NCI-H2171 treated with DMSO at 0.1 percent for 48 hours (cell line): ENCODE measurements at regions not wholly inside any gene's neighbourhood (a gene's known extent, or its start where the extent isn't known, plus 50 kb on each side); places are given as distances from the start of the nearest gene placed in this dataset.
"Not testable (repeated sequence)": the region's sequence is repeated elsewhere in the genome, so short reads cannot be mapped to it uniquely, and the experiment has no call there.

Experiments
- DNase-seq: peaks from one replicate; lab custom pipeline; 2025; lab: John Stamatoyannopoulos, UW

DNA sequence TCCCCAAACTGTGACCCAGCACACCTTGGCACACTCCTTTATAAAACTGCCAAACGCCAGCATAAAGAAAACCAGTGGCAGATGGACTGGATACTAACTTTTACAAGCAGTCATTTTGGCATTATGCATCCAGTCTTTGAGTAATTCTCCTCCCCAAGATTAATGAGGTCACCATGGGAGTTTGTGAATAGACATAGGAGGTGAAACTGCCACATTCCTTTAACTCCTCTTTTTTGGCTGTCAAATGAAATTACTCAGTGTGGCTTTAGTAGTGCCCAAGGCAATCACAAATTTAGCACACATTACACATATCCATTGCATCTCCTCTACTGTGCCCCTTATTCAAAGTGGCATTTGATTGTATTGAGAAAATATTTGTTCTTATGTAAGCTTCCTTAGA, 315.3 kb upstream of the FGF13 start:
- no peak for DNase-seq

GRCh38 chrX:139026406-139026805, 314.9 kb upstream of the FGF13 start:
- DNase-seq, result no peak

DNA sequence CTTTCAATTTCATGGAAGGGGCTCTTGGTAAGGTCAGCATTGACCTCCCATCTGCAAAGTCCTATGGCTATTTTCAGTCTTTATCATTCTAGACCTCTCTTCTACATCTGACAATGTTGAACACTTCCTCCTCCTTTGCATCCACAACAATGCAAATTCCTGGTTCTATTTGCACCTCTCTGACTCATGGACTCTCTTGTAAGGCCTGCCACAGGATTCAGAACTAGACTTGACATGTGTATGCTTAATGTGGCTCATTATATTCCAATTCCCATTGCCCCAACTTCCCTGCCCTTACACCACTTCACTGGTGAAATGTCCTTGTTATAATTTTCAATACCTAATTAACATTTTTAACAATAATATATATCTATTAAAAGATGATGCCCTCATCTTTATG, 314.3 kb upstream of the FGF13 start:
- no peak for DNase-seq

GRCh38 chrX:139023531-139023930, 312.0 kb upstream of the FGF13 start:
- no peak for DNase-seq

DNA sequence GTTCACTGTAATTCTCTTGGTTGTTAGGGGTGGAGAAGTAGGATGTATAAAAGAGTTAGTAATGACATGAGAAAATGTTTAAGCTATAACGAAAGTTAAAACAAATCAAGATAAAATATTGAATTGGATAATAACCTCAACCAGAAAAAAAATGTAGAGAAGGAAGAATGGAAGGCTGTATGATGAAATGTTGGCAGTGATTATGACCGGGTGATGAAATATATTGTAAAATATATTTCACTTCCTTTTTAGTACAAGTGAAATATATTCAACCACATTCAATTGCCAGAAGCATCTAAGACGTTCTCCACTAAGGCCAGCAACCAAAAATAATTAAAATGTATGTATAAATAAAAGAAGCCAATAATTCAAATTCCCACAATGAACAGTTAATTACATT, 309.3 kb upstream of the FGF13 start:
- DNase-seq, result no peak

- no peak for DNase-seq
These were observed 306.9 kb upstream of the FGF13 start for GRCh38 chrX:139018436-139018835.

DNA sequence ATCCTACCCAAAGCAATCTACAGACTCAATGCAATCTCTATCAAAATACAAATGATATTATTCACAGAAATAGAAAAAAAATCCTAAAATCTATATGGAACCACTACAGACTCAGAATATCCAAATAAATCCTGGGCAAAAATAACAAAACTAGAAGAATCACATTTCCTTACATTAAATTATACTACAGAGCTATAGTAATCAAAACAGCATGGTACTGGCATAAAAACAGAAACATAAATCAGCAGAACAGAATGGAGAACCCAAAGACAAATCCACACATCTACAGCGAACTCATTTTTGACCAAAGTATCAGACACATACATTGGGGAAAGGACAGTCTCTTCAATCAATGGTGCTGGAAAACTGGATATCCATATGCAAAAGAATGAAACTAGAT, 304.1 kb upstream of the FGF13 start:
- DNase-seq, result no peak

GRCh38 chrX:139008185-139008584, 296.7 kb upstream of the FGF13 start:
- no peak for DNase-seq

DNA sequence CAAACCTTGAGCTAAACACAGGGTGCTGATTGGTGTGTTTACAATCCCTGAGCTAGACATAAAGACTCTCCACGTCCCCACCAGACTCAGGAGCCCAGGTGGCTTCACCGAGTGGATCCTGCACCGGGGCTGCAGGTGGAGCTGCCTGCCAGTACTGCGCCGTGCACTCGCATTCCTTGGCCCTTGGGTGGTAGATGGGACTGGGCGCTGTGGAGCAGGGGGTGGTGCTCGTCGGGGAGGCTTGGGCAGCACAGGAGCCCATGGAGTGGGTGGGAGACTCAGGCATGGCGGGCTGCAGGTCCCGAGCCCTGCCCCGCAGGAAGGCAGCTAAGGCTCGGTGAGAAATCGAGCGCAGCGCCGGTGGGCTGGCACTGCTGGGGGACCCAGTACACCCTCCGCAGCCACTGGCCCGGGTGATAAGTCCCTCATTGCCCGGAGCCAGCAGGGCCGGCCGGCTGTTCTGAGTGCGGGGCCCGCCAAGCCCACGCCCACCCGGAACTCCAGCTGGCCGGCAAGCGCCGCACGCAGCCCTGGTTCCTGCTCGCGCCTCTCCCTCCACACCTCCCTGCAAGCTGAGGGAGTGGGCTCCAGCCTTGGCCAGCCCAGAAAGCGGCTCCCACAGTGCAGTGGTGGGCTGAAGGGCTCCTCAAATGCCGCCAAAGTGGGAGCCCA, 292.5 kb upstream of the FGF13 start:
- not testable (repeated sequence) for DNase-seq

DNA sequence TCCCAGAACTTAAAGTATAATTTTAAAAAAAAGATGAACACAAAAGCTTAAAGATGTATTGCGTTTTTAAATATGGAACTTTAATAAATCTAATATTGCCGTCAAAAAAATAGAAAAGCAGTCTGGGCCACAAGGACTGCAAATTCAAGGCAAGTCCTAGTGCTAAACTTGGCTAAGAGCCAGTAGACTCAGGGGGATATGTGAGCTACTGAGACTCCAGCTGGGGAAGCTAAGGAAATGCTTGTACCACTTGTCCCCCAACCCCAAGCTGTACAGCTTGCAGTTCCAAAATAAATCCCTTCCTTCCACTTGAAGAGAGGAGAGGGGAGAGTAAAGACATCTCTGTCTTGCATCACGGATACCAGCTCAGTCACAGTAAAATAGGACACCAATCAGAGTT, 290.8 kb upstream of the FGF13 start:
- no peak for DNase-seq

DNA sequence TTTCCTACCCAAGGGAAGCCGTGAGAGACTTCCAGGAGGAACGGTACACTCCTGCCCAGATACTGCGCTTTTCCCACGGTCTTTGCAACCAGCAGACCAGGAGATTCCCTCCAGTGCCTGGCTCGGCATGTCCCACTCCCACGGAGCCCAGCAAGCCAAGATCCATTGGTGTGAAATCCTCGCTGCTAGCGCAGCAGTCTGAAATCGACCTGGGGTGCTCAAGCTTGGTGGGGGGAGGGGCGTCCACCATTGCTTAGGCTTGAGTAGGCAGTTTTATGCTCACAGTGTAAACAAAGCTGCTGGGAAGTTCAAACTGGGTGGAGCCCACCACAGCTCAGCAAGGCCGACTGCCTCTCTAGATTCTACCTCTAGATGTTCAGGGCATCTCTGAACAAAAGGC, 284.8 kb upstream of the FGF13 start:
- DNase-seq, result no peak

DNA sequence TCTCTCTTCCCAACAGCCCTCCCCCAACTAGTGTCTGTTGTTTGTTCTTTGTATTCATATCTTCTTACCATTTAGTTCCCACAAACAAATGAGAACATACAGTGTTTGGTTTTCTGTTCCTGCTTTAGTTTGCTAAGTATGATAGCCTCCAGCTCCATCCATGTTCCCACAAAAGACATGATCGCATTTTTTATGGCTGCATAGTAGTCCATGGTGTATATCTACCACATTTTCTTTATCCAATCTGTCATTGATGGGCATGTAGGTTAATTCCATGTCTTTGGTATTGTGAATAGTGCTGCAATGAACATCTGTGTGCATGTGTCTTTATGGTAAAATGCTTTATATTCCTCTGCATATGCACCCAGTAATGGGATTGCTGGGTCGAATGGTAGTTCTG, 283.9 kb upstream of the FGF13 start:
- no peak for DNase-seq

GRCh38 chrX:138990425-138990824, 278.9 kb upstream of the FGF13 start:
- not testable (repeated sequence) for DNase-seq

DNA sequence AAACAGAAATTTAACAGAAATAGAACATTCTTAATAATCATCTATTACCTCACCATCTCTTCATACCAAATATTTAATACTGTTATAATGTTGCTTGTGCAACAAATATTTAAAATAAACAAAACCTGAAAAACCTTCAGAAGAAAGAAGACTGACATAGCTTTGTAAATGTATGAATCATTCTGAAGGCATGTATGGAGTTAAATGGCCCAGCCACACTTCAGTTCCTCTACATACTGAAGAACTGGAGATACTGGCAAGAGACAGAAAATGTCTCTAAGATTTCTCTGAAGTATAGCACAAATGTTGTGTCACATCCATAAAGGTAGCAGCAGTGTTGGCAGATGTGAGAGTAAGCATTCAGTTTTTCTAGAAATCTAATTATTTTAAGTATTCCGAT, 275.3 kb upstream of the FGF13 start:
- no peak for DNase-seq

- DNase-seq, result no peak
These were observed 274.7 kb upstream of the FGF13 start for GRCh38 chrX:138986235-138986634.

DNA sequence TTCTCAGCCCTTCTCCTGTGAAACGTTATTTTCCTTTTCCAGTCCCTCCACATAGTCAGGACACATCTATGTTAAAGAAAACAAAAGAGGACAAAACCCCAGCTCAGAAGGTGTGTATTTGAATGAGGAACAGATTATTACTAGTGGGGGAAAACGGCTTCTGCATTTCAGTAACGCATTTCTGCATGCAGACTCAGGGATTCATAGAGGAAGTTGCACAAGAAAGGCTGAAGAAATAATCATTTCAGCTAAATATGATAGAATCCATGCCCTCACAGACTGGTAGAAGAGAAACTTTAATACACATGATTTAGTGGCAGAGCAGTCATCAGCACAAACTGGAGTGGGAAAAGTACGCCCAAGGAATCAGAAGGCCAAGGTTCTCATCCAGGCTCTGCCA, 270.8 kb upstream of the FGF13 start:
- no peak for DNase-seq

- DNase-seq, result no peak
These were observed 253.0 kb upstream of the FGF13 start for GRCh38 chrX:138964501-138964900.

DNA sequence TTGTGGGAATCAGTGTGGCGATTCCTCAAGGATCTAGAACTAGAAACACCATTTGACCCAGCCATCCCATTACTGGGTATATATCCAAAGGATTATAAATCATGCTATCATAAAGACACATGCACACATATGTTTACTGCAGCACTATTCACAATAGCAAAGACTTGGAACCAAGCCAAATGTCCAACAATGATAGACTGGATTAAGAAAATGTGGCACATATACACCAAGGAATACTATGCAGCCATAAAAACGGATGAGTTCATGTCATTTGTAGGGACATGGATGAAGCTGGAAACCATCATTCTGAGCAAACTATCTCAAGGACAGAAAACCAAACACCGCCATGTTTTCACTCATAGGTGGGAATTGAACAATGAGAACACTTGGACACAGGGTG, 250.9 kb upstream of the FGF13 start:
- not testable (repeated sequence) for DNase-seq

DNA sequence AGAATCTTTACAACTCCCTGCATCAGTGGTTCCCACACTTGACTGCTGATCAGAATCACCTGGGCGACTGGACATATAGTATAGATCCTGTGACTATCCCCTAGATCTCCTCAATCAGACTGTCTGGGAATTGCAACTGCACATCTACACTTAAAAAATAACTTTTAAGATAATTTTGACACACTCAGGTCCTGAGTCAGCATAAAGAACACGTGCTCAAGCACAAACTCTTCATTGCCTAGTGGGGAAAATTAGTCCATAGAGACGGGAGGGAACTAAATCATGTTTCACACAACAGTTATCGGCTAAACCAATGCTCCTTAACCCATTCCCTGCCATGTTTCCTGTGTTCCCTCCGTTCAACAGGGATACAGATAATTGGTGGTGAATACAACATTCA, 243.5 kb upstream of the FGF13 start:
- DNase-seq, result no peak

- no peak for DNase-seq
These were observed 235.4 kb upstream of the FGF13 start for GRCh38 chrX:138946926-138947325.

GRCh38 chrX:138945219-138945618, 233.7 kb upstream of the FGF13 start:
- no peak for DNase-seq

GRCh38 chrX:138939038-138939437, 227.5 kb upstream of the FGF13 start:
- no peak for DNase-seq

- no peak for DNase-seq
These were observed 226.5 kb upstream of the FGF13 start for GRCh38 chrX:138938003-138938402.

DNA sequence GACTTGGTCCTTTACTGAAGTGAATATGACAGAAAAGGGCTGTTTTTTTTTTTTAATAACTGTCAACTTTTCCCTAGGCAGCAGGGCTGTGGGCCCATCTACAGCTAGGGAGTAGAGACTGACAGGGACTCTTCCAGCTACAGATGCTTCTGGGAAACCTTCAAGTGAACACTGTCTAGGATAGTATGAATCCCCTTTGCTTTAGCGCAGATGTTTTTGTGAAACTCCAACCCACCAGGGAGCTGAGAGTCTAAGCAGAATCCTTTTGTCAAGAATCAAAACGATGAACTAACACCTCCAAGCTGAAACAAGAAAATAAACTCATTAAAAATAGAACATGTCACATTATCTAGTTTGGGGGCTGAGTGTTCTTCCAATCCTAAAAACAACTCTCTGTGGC, 219.7 kb upstream of the FGF13 start:
- no peak for DNase-seq

DNA sequence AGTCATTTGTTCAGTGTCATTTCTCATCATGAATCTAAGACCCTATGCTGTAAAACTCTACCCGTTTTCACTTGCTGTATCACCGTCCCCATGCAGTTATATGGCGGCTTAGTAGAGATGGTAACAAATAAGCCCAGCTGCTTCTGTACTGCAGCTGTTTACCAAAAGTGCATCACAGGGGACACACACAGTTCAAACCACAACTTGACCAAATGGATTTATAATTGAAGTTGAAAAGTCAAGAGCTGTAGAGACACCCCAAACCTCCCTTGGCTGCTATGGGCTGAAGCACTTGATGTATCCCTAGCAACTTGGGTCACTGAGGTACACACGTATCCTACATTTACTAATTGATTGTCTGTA, 219.0 kb upstream of the FGF13 start:
- no peak for DNase-seq
